ENCODE measurements at regions not wholly inside any gene's neighbourhood (a gene's known extent, or its start where the extent isn't known, plus 50 kb on each side); places are given as distances from the start of the nearest gene placed in this dataset.

DNA sequence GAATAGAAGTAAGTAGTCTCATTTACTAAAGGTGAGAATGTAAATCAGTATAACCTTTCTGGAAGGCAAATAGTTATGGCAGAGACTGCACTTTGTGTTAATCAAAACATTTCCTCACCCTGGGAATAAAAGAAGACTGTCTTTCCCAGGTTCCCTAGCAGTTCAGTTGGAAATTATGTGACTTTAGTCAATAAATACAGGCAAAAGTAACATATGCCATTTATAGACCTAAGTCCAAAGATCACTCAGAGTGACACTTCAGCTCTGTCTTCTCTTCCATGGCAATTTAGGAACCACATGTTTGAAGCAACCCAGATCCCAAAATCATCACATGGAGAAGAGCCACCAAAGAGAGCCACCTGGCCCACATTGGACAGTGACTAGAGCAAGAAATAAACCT is 160.7 kb upstream of the SV2C start:
- TF ChIP-seq, protein P1, sequence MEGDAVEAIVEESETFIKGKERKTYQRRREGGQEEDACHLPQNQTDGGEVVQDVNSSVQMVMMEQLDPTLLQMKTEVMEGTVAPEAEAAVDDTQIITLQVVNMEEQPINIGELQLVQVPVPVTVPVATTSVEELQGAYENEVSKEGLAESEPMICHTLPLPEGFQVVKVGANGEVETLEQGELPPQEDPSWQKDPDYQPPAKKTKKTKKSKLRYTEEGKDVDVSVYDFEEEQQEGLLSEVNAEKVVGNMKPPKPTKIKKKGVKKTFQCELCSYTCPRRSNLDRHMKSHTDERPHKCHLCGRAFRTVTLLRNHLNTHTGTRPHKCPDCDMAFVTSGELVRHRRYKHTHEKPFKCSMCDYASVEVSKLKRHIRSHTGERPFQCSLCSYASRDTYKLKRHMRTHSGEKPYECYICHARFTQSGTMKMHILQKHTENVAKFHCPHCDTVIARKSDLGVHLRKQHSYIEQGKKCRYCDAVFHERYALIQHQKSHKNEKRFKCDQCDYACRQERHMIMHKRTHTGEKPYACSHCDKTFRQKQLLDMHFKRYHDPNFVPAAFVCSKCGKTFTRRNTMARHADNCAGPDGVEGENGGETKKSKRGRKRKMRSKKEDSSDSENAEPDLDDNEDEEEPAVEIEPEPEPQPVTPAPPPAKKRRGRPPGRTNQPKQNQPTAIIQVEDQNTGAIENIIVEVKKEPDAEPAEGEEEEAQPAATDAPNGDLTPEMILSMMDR (IDR thresholded peaks at IDR 0.05) = no peak
- TF ChIP-seq POLR2A (IDR thresholded peaks at IDR 0.05) = no peak

DNA sequence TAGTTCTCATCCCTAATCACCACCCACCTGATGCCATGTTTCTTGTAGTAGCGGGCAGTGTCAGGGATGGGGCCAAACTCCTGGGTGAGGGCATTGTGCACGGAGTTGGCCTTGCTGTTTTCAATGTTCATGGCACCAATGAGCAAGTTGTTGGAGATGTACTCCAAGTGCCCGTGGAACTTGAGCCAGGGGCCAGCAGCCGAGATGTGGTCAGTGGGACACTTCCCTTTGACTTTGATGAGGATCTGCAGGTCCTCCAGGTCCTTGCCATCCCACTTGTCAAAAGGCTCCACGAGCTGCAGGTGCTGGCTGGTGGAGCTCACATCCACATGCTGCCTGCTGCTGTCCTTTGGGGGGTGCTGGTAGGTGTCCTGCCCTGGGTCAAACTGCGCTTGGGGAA is 162.2 kb upstream of the SV2C start:
- H3K27ac ChIP-seq = no peak overlapping the region
- no peak for TF ChIP-seq POLR2A (IDR thresholded peaks at IDR 0.05)
- TF ChIP-seq, protein P1 (IDR thresholded peaks at IDR 0.05) = no peak
- no peaks in the 10 kb centered on the region for H3K4me1 ChIP-seq
- H3K36me3 ChIP-seq = no peaks in the 10 kb centered on the region
- DNase-seq = no peak
- H3K27me3 ChIP-seq = no peaks in the 10 kb centered on the region
- H3K9me3 ChIP-seq = no peaks in the 10 kb centered on the region
- no peak overlapping the region for H3K4me3 ChIP-seq (replicated peaks in 1 of 3)
- 88 to 96% methylated on average over 4 to 5 of the region's 6 CpGs for WGBS, 2 donors
- intact Hi-C loops (cut with DNase I) = no loop called here

More for the DNA sequence above, 160.7 kb upstream of the SV2C start:
- no peak overlapping the region for H3K4me3 ChIP-seq (replicated peaks in 1 of 3)
- no peaks in the 10 kb centered on the region for H3K27me3 ChIP-seq
- intact Hi-C loops (cut with DNase I) = no loop called here
- no peaks in the 10 kb centered on the region for H3K4me1 ChIP-seq
- no peaks in the 10 kb centered on the region for H3K9me3 ChIP-seq
- DNase-seq = no peak
- no peak overlapping the region for H3K27ac ChIP-seq
- H3K36me3 ChIP-seq = no peaks in the 10 kb centered on the region

DNA sequence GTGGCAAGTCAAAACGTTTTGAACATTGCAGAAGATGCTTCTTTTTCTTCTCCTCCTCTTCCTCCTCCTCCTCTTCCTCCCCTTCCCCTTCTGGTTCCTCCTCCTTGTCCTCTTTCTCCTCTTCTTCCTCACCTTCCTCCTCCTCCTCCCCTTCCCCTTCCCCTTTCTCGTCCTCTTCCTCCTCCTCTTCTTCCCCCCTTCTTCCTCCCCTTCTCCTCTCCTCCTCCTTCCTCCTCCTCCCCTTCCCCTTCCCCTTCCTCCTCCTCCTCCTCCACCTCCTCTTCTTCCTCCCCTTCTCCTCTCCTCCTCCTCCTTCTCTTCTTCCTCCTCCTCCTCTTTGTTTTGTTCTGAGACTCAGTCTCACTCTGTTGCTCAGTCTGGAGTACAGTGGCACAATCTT is 167.0 kb upstream of the SV2C start:
- DNase-seq = no peak
- 42% methylated on average over 2 of the region's 2 CpGs for WGBS, 2 donors
- H3K4me3 ChIP-seq (replicated peaks in 1 of 3) = no peak overlapping the region

DNA sequence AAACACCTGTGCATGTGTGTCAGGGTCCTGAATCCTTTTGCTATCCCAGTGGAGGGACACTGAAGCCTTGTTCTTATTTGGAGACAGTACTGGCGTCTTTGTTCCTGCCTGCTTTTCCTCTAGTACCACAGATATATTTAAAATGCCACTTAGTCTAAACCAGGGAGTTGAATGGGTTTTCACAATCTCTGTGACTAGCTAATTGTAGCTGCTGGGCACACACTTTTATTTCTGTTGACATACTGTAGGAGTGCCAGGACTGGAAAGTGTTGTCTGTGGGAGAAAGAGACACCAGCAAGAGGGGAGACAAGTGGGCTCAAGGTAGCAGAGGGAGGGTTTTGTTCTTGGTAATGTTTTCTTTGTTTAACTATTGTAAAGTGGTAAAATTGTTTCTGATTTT is 174.0 kb upstream of the SV2C start:
- no peaks in the 10 kb centered on the region for H3K27me3 ChIP-seq
- intact Hi-C loops (cut with DNase I) = no loop called here
- 81 to 82% methylated on average over 1 of the region's 1 CpG for WGBS, 2 donors
- H3K9me3 ChIP-seq = no peaks in the 10 kb centered on the region
- no peak for DNase-seq
- H3K36me3 ChIP-seq = no peaks in the 10 kb centered on the region
- no peak overlapping the region for H3K4me3 ChIP-seq (replicated peaks in 1 of 3)
- TF ChIP-seq, protein P1 (IDR thresholded peaks at IDR 0.05) = no peak
- TF ChIP-seq POLR2A (IDR thresholded peaks at IDR 0.05) = no peak
- H3K27ac ChIP-seq = no peak overlapping the region
- no peaks in the 10 kb centered on the region for H3K4me1 ChIP-seq

More for the DNA sequence above, 167.0 kb upstream of the SV2C start:
- H3K27me3 ChIP-seq = no peaks in the 10 kb centered on the region
- H3K36me3 ChIP-seq = no peaks in the 10 kb centered on the region
- intact Hi-C loops (cut with DNase I) = no loop called here
- no peak overlapping the region for H3K27ac ChIP-seq
- no peaks in the 10 kb centered on the region for H3K9me3 ChIP-seq
- H3K4me1 ChIP-seq = no peaks in the 10 kb centered on the region
- TF ChIP-seq POLR2A (IDR thresholded peaks at IDR 0.05) = no peak
- TF ChIP-seq, protein P1 (IDR thresholded peaks at IDR 0.05) = no peak

DNA sequence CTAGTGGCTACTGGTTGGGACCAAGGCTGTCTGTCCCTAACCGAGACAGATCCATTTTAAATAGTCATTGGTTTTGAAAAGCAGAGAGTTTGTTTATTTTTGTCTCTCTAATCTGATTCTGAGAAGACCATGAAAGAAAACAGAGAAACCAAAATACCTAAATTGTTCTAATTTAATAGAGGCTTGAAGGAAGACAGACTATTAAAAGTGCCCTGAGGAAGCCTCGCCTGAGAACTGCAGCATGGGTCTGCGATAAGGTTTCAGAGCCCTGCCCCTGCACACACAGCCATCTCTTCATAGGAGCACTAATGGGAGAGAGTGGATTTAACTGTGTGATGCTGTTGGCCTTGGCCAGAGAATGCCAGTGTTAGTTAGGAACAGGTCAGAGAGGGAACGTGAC is 175.5 kb upstream of the SV2C start:
- Histone ChIP-seq H3K4me3 (replicated peaks in 1 of 3) (no peak overlapping the region), H3K27me3 (no peaks in the 10 kb centered on the region), H3K36me3 (no peaks in the 10 kb centered on the region), H3K4me1 (no peaks in the 10 kb centered on the region), H3K27ac (no peak overlapping the region), H3K9me3 (no peaks in the 10 kb centered on the region)
- 59 to 64% methylated on average over 4 of the region's 4 CpGs for WGBS, 2 donors
- intact Hi-C loops (cut with DNase I) = no loop called here
- no peak for TF ChIP-seq POLR2A (IDR thresholded peaks at IDR 0.05)
- TF ChIP-seq, protein P1 (IDR thresholded peaks at IDR 0.05) = no peak
- no peak for DNase-seq

Measured in thyroid gland (tissue), 4 donors.